ENCODE measurements at regions not wholly inside any gene's neighbourhood (a gene's known extent, or its start where the extent isn't known, plus 50 kb on each side); places are given as distances from the start of the nearest gene placed in this dataset.
A peak's percentile ranks its signal among the peaks of the same experiment; 100 is the strongest.

- no peak overlapping the region for H3K4me3 Mint-ChIP-seq
- Histone ChIP-seq H3K9ac (no peak overlapping the region), H3K36me3 (no peaks in the 10 kb centered on the region), H3F3A (ENCODE audit: low read depth) (no peaks in the 10 kb centered on the region), H4K20me1 (ENCODE audit: low read depth) (no peaks in the 10 kb centered on the region), H3K4me3 (no peak overlapping the region), H3K79me2 (ENCODE audit: low read depth) (no peaks in the 10 kb centered on the region), H3K4me1 (peaks cover 6% of the 10 kb centered on the region), H3K4me2 (no peak overlapping the region), H2AFZ (replicated peaks) (no peak overlapping the region), H3K27ac (no peak overlapping the region), H3K9me3 (ENCODE audit: low read depth) (no peaks in the 10 kb centered on the region), H3K27me3 (peaks cover 9% of the 10 kb centered on the region)
- DNase-seq (ENCODE audit: low spot score), result no peak
- no peak overlapping the region for H3K27ac Mint-ChIP-seq
- peaks cover 3% of the 10 kb centered on the region for H3K9me3 Mint-ChIP-seq
- peaks cover 35% of the 10 kb centered on the region for H3K4me1 Mint-ChIP-seq
- no peak for TF ChIP-seq EZH2 (IDR thresholded peaks at IDR 0.05)
- no peaks in the 10 kb centered on the region for H3K36me3 Mint-ChIP-seq
- H3K27me3 Mint-ChIP-seq (ENCODE audit: insufficient read depth, low read depth), result peaks cover 17% of the 10 kb centered on the region
Measured at GRCh38 chr17:73877962-73878361, 233.7 kb upstream of the SDK2 start.

- Histone ChIP-seq H3F3A (ENCODE audit: low read depth) (no peaks in the 10 kb centered on the region), H3K79me2 (ENCODE audit: low read depth) (no peaks in the 10 kb centered on the region), H3K9me3 (ENCODE audit: low read depth) (no peaks in the 10 kb centered on the region), H3K27ac (no peak overlapping the region), H4K20me1 (ENCODE audit: low read depth) (no peaks in the 10 kb centered on the region), H3K4me2 (no peak overlapping the region), H2AFZ (replicated peaks) (no peak overlapping the region), H3K9ac (no peak overlapping the region), H3K4me3 (no peak overlapping the region), H3K4me1 (peaks cover 6% of the 10 kb centered on the region), H3K27me3 (peaks cover 9% of the 10 kb centered on the region), H3K36me3 (no peaks in the 10 kb centered on the region)
- Mint-ChIP-seq H3K9me3 (peaks cover 3% of the 10 kb centered on the region), H3K4me3 (no peak overlapping the region), H3K4me1 (peaks cover 31% of the 10 kb centered on the region), H3K27me3 (ENCODE audit: insufficient read depth, low read depth) (peaks cover 14% of the 10 kb centered on the region), H3K27ac (no peak overlapping the region), H3K36me3 (no peaks in the 10 kb centered on the region)
- TF ChIP-seq CTCF (IDR thresholded peaks at IDR 0.05) (no peak), EZH2phosphoT487 (IDR thresholded peaks at IDR 0.05) (no peak), EZH2 (IDR thresholded peaks at IDR 0.05) (no peak)
- DNase-seq (ENCODE audit: low spot score), result no peak
Measured at GRCh38 chr17:73878923-73879322, 234.7 kb upstream of the SDK2 start.

- Histone ChIP-seq H3K9ac (no peak overlapping the region), H4K20me1 (ENCODE audit: low read depth) (no peaks in the 10 kb centered on the region), H3F3A (ENCODE audit: low read depth) (no peaks in the 10 kb centered on the region), H3K9me3 (ENCODE audit: low read depth) (no peaks in the 10 kb centered on the region), H3K27ac (no peak overlapping the region), H2AFZ (replicated peaks) (no peak overlapping the region), H3K36me3 (no peaks in the 10 kb centered on the region), H3K27me3 (peaks cover 9% of the 10 kb centered on the region), H3K4me2 (no peak overlapping the region), H3K79me2 (ENCODE audit: low read depth) (no peaks in the 10 kb centered on the region), H3K4me1 (peaks cover 6% of the 10 kb centered on the region), H3K4me3 (no peak overlapping the region)
- H3K36me3 Mint-ChIP-seq, result no peaks in the 10 kb centered on the region
- H3K4me1 Mint-ChIP-seq, result peaks cover 24% of the 10 kb centered on the region
- no peak overlapping the region for H3K4me3 Mint-ChIP-seq
- DNase-seq (ENCODE audit: low spot score), result no peak
- H3K27ac Mint-ChIP-seq, result no peak overlapping the region
- H3K27me3 Mint-ChIP-seq (ENCODE audit: insufficient read depth, low read depth), result peaks cover 14% of the 10 kb centered on the region
- TF ChIP-seq EZH2phosphoT487 (IDR thresholded peaks at IDR 0.05) (no peak), CTCF (IDR thresholded peaks at IDR 0.05) (no peak), EZH2 (IDR thresholded peaks at IDR 0.05) (no peak)
- peaks cover 3% of the 10 kb centered on the region for H3K9me3 Mint-ChIP-seq
Measured at GRCh38 chr17:73879987-73880386, 235.7 kb upstream of the SDK2 start.

- Mint-ChIP-seq H3K4me1 (peaks cover 19% of the 10 kb centered on the region), H3K27ac (peak overlapping the region; percentile 40), H3K27me3 (ENCODE audit: insufficient read depth, low read depth) (peaks cover 11% of the 10 kb centered on the region), H3K9me3 (no peaks in the 10 kb centered on the region), H3K4me3 (no peak overlapping the region), H3K36me3 (no peaks in the 10 kb centered on the region)
- Histone ChIP-seq H3F3A (ENCODE audit: low read depth) (no peaks in the 10 kb centered on the region), H3K4me3 (no peak overlapping the region), H3K4me1 (peaks cover 6% of the 10 kb centered on the region), H3K9ac (no peak overlapping the region), H3K36me3 (no peaks in the 10 kb centered on the region), H3K4me2 (no peak overlapping the region), H4K20me1 (ENCODE audit: low read depth) (no peaks in the 10 kb centered on the region), H2AFZ (replicated peaks) (no peak overlapping the region), H3K9me3 (ENCODE audit: low read depth) (no peaks in the 10 kb centered on the region), H3K27ac (no peak overlapping the region), H3K27me3 (peaks cover 9% of the 10 kb centered on the region), H3K79me2 (ENCODE audit: low read depth) (no peaks in the 10 kb centered on the region)
- no peak for DNase-seq (ENCODE audit: low spot score)
- TF ChIP-seq CTCF (IDR thresholded peaks at IDR 0.05) (no peak), EZH2 (IDR thresholded peaks at IDR 0.05) (no peak), EZH2phosphoT487 (IDR thresholded peaks at IDR 0.05) (no peak)
Measured at GRCh38 chr17:73882590-73882989, 238.3 kb upstream of the SDK2 start.

Measured in neural progenitor cell (in vitro differentiated cells).